ENCODE measurements at regions not wholly inside any gene's neighbourhood (a gene's known extent, or its start where the extent isn't known, plus 50 kb on each side); places are given as distances from the start of the nearest gene placed in this dataset.

- Histone ChIP-seq H4K20me1 (ENCODE audit: low read depth) (no peaks in the 10 kb centered on the region), H3K36me3 (no peaks in the 10 kb centered on the region), H3K4me2 (no peak overlapping the region), H3K9me3 (ENCODE audit: low read depth) (no peaks in the 10 kb centered on the region), H3K79me2 (ENCODE audit: low read depth) (no peaks in the 10 kb centered on the region), H3K27me3 (no peaks in the 10 kb centered on the region), H3K27ac (no peak overlapping the region), H2AFZ (replicated peaks) (no peak overlapping the region), H3K9ac (no peak overlapping the region), H3K4me3 (no peak overlapping the region), H3F3A (ENCODE audit: low read depth) (no peaks in the 10 kb centered on the region), H3K4me1 (no peaks in the 10 kb centered on the region)
- H3K27me3 Mint-ChIP-seq (ENCODE audit: insufficient read depth, low read depth) = peaks cover 2% of the 10 kb centered on the region
- H3K4me3 Mint-ChIP-seq = no peak overlapping the region
- H3K36me3 Mint-ChIP-seq = no peaks in the 10 kb centered on the region
- no peak for DNase-seq (ENCODE audit: low spot score)
- H3K9me3 Mint-ChIP-seq = no peaks in the 10 kb centered on the region
- TF ChIP-seq CTCF (IDR thresholded peaks at IDR 0.05) (no peak), EZH2phosphoT487 (IDR thresholded peaks at IDR 0.05) (no peak), EZH2 (IDR thresholded peaks at IDR 0.05) (no peak)
- H3K27ac Mint-ChIP-seq = no peak overlapping the region
- H3K4me1 Mint-ChIP-seq = no peaks in the 10 kb centered on the region
These were observed 150.2 kb upstream of the HAND2 start for GRCh38 chr4:173680278-173680677.

- Histone ChIP-seq H2AFZ (replicated peaks) (no peak overlapping the region), H3K4me3 (no peak overlapping the region), H3K79me2 (ENCODE audit: low read depth) (no peaks in the 10 kb centered on the region), H3K9me3 (ENCODE audit: low read depth) (no peaks in the 10 kb centered on the region), H4K20me1 (ENCODE audit: low read depth) (no peaks in the 10 kb centered on the region), H3K9ac (no peak overlapping the region), H3K4me1 (no peaks in the 10 kb centered on the region), H3F3A (ENCODE audit: low read depth) (no peaks in the 10 kb centered on the region), H3K4me2 (no peak overlapping the region), H3K36me3 (no peaks in the 10 kb centered on the region), H3K27me3 (no peaks in the 10 kb centered on the region), H3K27ac (no peak overlapping the region)
- no peak overlapping the region for H3K4me3 Mint-ChIP-seq
- DNase-seq (ENCODE audit: low spot score) = no peak
- TF ChIP-seq CTCF (IDR thresholded peaks at IDR 0.05) (no peak), EZH2phosphoT487 (IDR thresholded peaks at IDR 0.05) (no peak), EZH2 (IDR thresholded peaks at IDR 0.05) (no peak)
- no peaks in the 10 kb centered on the region for H3K9me3 Mint-ChIP-seq
- H3K4me1 Mint-ChIP-seq = no peaks in the 10 kb centered on the region
- no peaks in the 10 kb centered on the region for H3K36me3 Mint-ChIP-seq
- peaks cover 8% of the 10 kb centered on the region for H3K27me3 Mint-ChIP-seq (ENCODE audit: insufficient read depth, low read depth)
- H3K27ac Mint-ChIP-seq = no peak overlapping the region
These were observed 145.4 kb upstream of the HAND2 start for GRCh38 chr4:173675446-173675845.

GRCh38 chr4:173669460-173670179 is 139.6 kb upstream of the HAND2 start:
- Mint-ChIP-seq H3K4me3 (no peak overlapping the region), H3K27me3 (ENCODE audit: insufficient read depth, low read depth) (peaks cover 3% of the 10 kb centered on the region), H3K27ac (no peak overlapping the region), H3K9me3 (no peaks in the 10 kb centered on the region), H3K36me3 (no peaks in the 10 kb centered on the region), H3K4me1 (no peaks in the 10 kb centered on the region)
- Histone ChIP-seq H3K4me2 (no peak overlapping the region), H3K9ac (no peak overlapping the region), H3K79me2 (ENCODE audit: low read depth) (no peaks in the 10 kb centered on the region), H4K20me1 (ENCODE audit: low read depth) (no peaks in the 10 kb centered on the region), H3F3A (ENCODE audit: low read depth) (no peaks in the 10 kb centered on the region), H3K9me3 (ENCODE audit: low read depth) (no peaks in the 10 kb centered on the region), H2AFZ (replicated peaks) (no peak overlapping the region), H3K4me3 (no peak overlapping the region), H3K27me3 (no peaks in the 10 kb centered on the region), H3K4me1 (no peaks in the 10 kb centered on the region), H3K27ac (no peak overlapping the region), H3K36me3 (no peaks in the 10 kb centered on the region)
- TF ChIP-seq CTCF (IDR thresholded peaks at IDR 0.05) (no peak), EZH2 (IDR thresholded peaks at IDR 0.05) (no peak), EZH2phosphoT487 (IDR thresholded peaks at IDR 0.05) (no peak)
- DNase-seq (ENCODE audit: low spot score) = no peak
